K562 (cell line): ENCODE measurements at regions not wholly inside any gene's neighbourhood (a gene's known extent, or its start where the extent isn't known, plus 50 kb on each side); places are given as distances from the start of the nearest gene placed in this dataset.

ENCODE experiments used
- ATAC-seq: fragments of 200-7000 bp; cut with Tn5 transposase; 3 replicates; pipeline ENCODE4 v1.9.1; 2020; ENCODE audit warnings: moderate library complexity
- BruUV-seq: library from RNA; stranded (reverse); fragments of 400-500 nt; replicated peaks from 2 replicates; lab custom pipeline; 2021; lab: Mats Ljungman, UMichigan
- CTCF ChIA-PET: fragments of 300-600 bp; formaldehyde crosslinking; extraction: SDS; loops from one replicate; lab custom pipeline; 2021; ENCODE audit warnings: low intra/inter-chr PET ratio; lab: Yijun Ruan, JAX
- POLR2A ChIA-PET: fragments of 300-600, 350-650 bp; sonication (Branson Sonifier 250); formaldehyde crosslinking; extraction: SDS; loops from one replicate; lab custom pipeline; 2021; ENCODE audit warnings: antibody characterized with exemption, inconsistent platforms; lab: Yijun Ruan, JAX
- DNase-seq, 4 experiments: peaks; one replicate each; pipeline versions ENCODE4 v3.0.0 to v3.0.0-alpha.2; 2011 to 2018; ENCODE audit warnings: low spot score in 3 of 4, mixed read lengths in 3 of 4; ENCODE audit errors: extremely low read depth in 1 of 4
- FAIRE-seq: peaks from 2 replicates; lab custom pipeline; 2011; peaks lifted over from hg19 to GRCh38; lab: Jason Lieb, UNC
- H2AFZ ChIP-seq: 2 replicates; pipeline ENCODE4 v1.6.0; 2011; ENCODE audit warnings: low read depth, low read length, control low read depth, inconsistent platforms
- H3K27ac ChIP-seq: fragments of 200-600 bp; 3 replicates; pipeline ENCODE4 v1.8.0; 2011; ENCODE audit warnings: low read depth, mild to moderate bottlenecking, control low read depth, inconsistent platforms, low read length, moderate library complexity, mixed read lengths; ENCODE audit errors: extremely low read depth
- H3K27me3 ChIP-seq, 2 experiments: fragments of 300-600 bp in 1 of 2; 2 replicates in 1 of 2; 3 replicates in 1 of 2; pipeline versions ENCODE4 v1.6.0 to v1.8.0; 2011; ENCODE audit warnings: inconsistent platforms in 2 of 2, low read length in 2 of 2, mild to moderate bottlenecking in 1 of 2, mixed read lengths in 1 of 2, moderate library complexity in 1 of 2; ENCODE audit not compliant: control insufficient read depth in 2 of 2, insufficient read depth in 2 of 2
- H3K36me3 ChIP-seq: fragments of 300-600 bp; 3 replicates; pipeline ENCODE4 v1.8.0; 2011; ENCODE audit warnings: mild to moderate bottlenecking, low read length, inconsistent platforms; ENCODE audit not compliant: control insufficient read depth, insufficient read depth
- H3K4me1 ChIP-seq, 2 experiments: fragments of 200-600 bp in 1 of 2; replicated peaks in 1 of 2; 2 replicates in 1 of 2; 3 replicates in 1 of 2; pipeline versions ENCODE4 v1.5.1 to v1.8.0; 2011; ENCODE audit warnings: inconsistent platforms in 2 of 2, low read length in 2 of 2, mild to moderate bottlenecking in 1 of 2, mixed read lengths in 1 of 2, moderate library complexity in 1 of 2; ENCODE audit not compliant: control insufficient read depth in 2 of 2, insufficient read depth in 2 of 2
- H3K4me2 ChIP-seq: 2 replicates; pipeline ENCODE4 v1.6.1; 2011; ENCODE audit warnings: low read length, control low read depth, inconsistent platforms, mixed read lengths; ENCODE audit not compliant: insufficient read depth
- H3K4me3 ChIP-seq: fragments of 200-600 bp; sonication (generic), shearing (Covaris generic); 2 replicates; pipeline ENCODE4 v1.5.1; 2016; ENCODE audit warnings: control low read depth, inconsistent platforms
- H3K79me2 ChIP-seq: fragments of 200-600 bp; 3 replicates; pipeline ENCODE4 v1.8.0; 2011; ENCODE audit warnings: low read length, inconsistent platforms; ENCODE audit not compliant: control insufficient read depth, insufficient read depth
- H3K9ac ChIP-seq, 2 experiments: 2 replicates each; pipeline versions ENCODE4 v1.6.0 to v1.6.1; 2011; ENCODE audit warnings: low read depth in 2 of 2, low read length in 2 of 2, control low read depth in 1 of 2, inconsistent platforms in 1 of 2, mild to moderate bottlenecking in 1 of 2, mixed read lengths in 1 of 2; ENCODE audit not compliant: insufficient read depth in 1 of 2
- H3K9me1 ChIP-seq: one replicate; pipeline ENCODE4 v1.6.0; 2011; ENCODE audit warnings: inconsistent platforms, mild to moderate bottlenecking, low read length, moderate library complexity; ENCODE audit not compliant: control insufficient read depth, insufficient read depth
- H3K9me3 ChIP-seq: replicated peaks from 2 replicates; pipeline ENCODE4 v1.5.1; 2011; ENCODE audit warnings: low read depth, low read length, inconsistent platforms; ENCODE audit not compliant: control insufficient read depth, insufficient read depth
- H4K20me1 ChIP-seq: replicated peaks from 2 replicates; pipeline ENCODE4 v1.6.1; 2011; ENCODE audit warnings: low read length, inconsistent platforms, mixed read lengths; ENCODE audit not compliant: control insufficient read depth, insufficient read depth
- ETV1 ChIP-seq: fragments of 450-650 bp; conservative IDR thresholded peaks from 2 replicates; pipeline ENCODE4 v1.6.1; 2016; ENCODE audit warnings: missing genetic modification characterization, control low read depth, low read depth, missing compliant biosample characterization
- FOXK1 ChIP-seq: sonication (generic); formaldehyde crosslinking; IDR thresholded peaks from 2 replicates; pipeline ENCODE4 v1.8.0; 2022; ENCODE audit warnings: missing genetic modification reagents, mild to moderate bottlenecking, borderline replicate concordance
- GABPB1 ChIP-seq: sonication (generic); formaldehyde crosslinking; IDR thresholded peaks from 2 replicates; pipeline ENCODE4 v1.8.0; 2022; ENCODE audit warnings: mild to moderate bottlenecking, missing genetic modification reagents
- HIVEP1 ChIP-seq: fragments of 250-450 bp; sonication (Bioruptor Pico); IDR thresholded peaks from 2 replicates; pipeline ENCODE4 v1.4.0; 2020; ENCODE audit warnings: mild to moderate bottlenecking
- NCOA6 ChIP-seq: fragments of 450-650 bp; IDR thresholded peaks from 2 replicates; pipeline ENCODE4 v1.6.1; 2017; ENCODE audit warnings: mild to moderate bottlenecking
- SMAD4 ChIP-seq: fragments of 250-450 bp; sonication (Bioruptor Pico); conservative IDR thresholded peaks from 2 replicates; pipeline ENCODE4 v1.8.0; 2021; ENCODE audit warnings: inconsistent platforms, mild to moderate bottlenecking, moderate library complexity
- SP2 ChIP-seq: IDR thresholded peaks from 2 replicates; pipeline ENCODE4 v1.6.1; 2011; ENCODE audit warnings: mild to moderate bottlenecking, low read depth, low read length, moderate library complexity; ENCODE audit not compliant: poor library complexity, severe bottlenecking; ENCODE audit errors: extremely low read depth
- USF2 ChIP-seq: sonication (generic); formaldehyde crosslinking; IDR thresholded peaks from 2 replicates; pipeline ENCODE4 v1.5.0; 2020; ENCODE audit warnings: missing genetic modification reagents
- ZC3H11A ChIP-seq: IDR thresholded peaks from 2 replicates; pipeline ENCODE4 v1.6.1; 2012; ENCODE audit warnings: low read depth, low read length, improper control_type of control experiment
- ZNF668 ChIP-seq: fragments of 250-450 bp; sonication (Bioruptor Pico); IDR thresholded peaks from 2 replicates; pipeline ENCODE4 v1.8.0; 2022; ENCODE audit warnings: mild to moderate bottlenecking, inconsistent platforms
- in situ Hi-C: fragments of 300-500 bp; cut with MboI; formaldehyde crosslinking; loops from 4 replicates; pipeline ENCODE4 v1.15.0; 2018; ENCODE audit warnings: inconsistent platforms, mixed read lengths
- intact Hi-C: fragments of 100-400 bp; cut with micrococcal nuclease; formaldehyde crosslinking; loops from 2 replicates; pipeline ENCODE4 v1.14.2; 2022
- TF ChIP-seq, protein P1 (sequence below), 2 experiments: fragments of 250-450 bp in 1 of 2; fragments of 450-650 bp in 1 of 2; sonication (Bioruptor Pico) in 1 of 2; IDR thresholded peaks; 2 replicates each; pipeline versions ENCODE4 v1.6.1 to v1.8.0; 2016 to 2021; ENCODE audit warnings: mild to moderate bottlenecking in 2 of 2, moderate library complexity in 2 of 2, missing compliant biosample characterization in 1 of 2, missing genetic modification characterization in 1 of 2

- Histone ChIP-seq H3K4me2 (no peak overlapping the region), H3K79me2 (no peaks in the 10 kb centered on the region), H3K36me3 (no peaks in the 10 kb centered on the region), H3K9me1 (no peaks in the 10 kb centered on the region), H3K4me1 (no peaks in the 10 kb centered on the region), H3K27me3 (no peaks in the 10 kb centered on the region), H2AFZ (no peak overlapping the region), H4K20me1 (no peaks in the 10 kb centered on the region), H3K4me3 (no peak overlapping the region), H3K9me3 (no peaks in the 10 kb centered on the region), H3K9ac (no peak overlapping the region), H3K27ac (no peak overlapping the region)
- no TSS peak for BruUV-seq
- ChIA-PET POLR2A (no interaction called here), CTCF (no interaction called here)
- TF ChIP-seq ZNF668 (CRISPR knock-in tag) (no peak), FOXK1 (CRISPR knock-in tag) (no peak), ETV1 (tag) (no peak), SP2 (no peak), NCOA6 (no peak), USF2 (CRISPR knock-in tag) (no peak), HIVEP1 (CRISPR knock-in tag) (no peak), GABPB1 (CRISPR knock-in tag) (no peak), SMAD4 (no peak), ZC3H11A (no peak)
- TF ChIP-seq, protein P1, sequence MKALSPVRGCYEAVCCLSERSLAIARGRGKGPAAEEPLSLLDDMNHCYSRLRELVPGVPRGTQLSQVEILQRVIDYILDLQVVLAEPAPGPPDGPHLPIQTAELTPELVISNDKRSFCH (CRISPR knock-in tag; IDR thresholded peaks at IDR 0.05) = no peak
- TF ChIP-seq, protein P1 (tag; IDR thresholded peaks at IDR 0.05) = no peak
- DNase-seq (no peak), FAIRE-seq (no peak), ATAC-seq (no peak)
- in situ Hi-C loops (no loop called here), intact Hi-C loops (no loop called here)
Measured at GRCh38 chr18:44410740-44411139, 269.9 kb upstream of the SETBP1 start.
